ENCODE measurements at regions not wholly inside any gene's neighbourhood (a gene's known extent, or its start where the extent isn't known, plus 50 kb on each side); places are given as distances from the start of the nearest gene placed in this dataset.

- no peaks in the 10 kb centered on the region for H3K4me1 ChIP-seq (ENCODE audit: insufficient read depth, low read length)
- no peak overlapping the region for H3K4me2 ChIP-seq (ENCODE audit: insufficient read depth, low read length)
Observed at GRCh38 chr21:38909109-38909508, 103.4 kb downstream of the ETS2 start.

GRCh38 chr21:38908537-38908936, 102.8 kb downstream of the ETS2 start:
- Histone ChIP-seq H3K27me3 (ENCODE audit: insufficient read depth, low read length, poor library complexity) (no peaks in the 10 kb centered on the region), H4K20me1 (ENCODE audit: insufficient read depth, low read length) (no peaks in the 10 kb centered on the region), H3K36me3 (ENCODE audit: insufficient read depth, low read length) (no peaks in the 10 kb centered on the region), H3K9me3 (ENCODE audit: insufficient read depth, low read length, severe bottlenecking) (no peaks in the 10 kb centered on the region), H3K79me2 (ENCODE audit: insufficient read depth, low read length) (no peaks in the 10 kb centered on the region), H3K4me2 (ENCODE audit: insufficient read depth, low read length) (no peak overlapping the region), H3K9ac (ENCODE audit: low read depth, low read length) (no peak overlapping the region), H2AFZ (ENCODE audit: low read depth, low read length) (no peak overlapping the region), H3K4me3 (ENCODE audit: low read depth in 1 of 2, low read length in 2 of 2) (no peak overlapping the region), H3K27ac (ENCODE audit: low read length) (no peak overlapping the region), H3K4me1 (ENCODE audit: insufficient read depth, low read length) (no peaks in the 10 kb centered on the region)
- no peak for ATAC-seq (ENCODE audit: insufficient read depth, low read depth)
- TF ChIP-seq CTCF (IDR thresholded peaks at IDR 0.05; ENCODE audit: borderline replicate concordance, extremely low read depth, low read length, poor library complexity, severe bottlenecking), result no peak
- no peak for TF ChIP-seq EZH2 (IDR thresholded peaks at IDR 0.05; ENCODE audit: borderline replicate concordance, low read depth, low read length, severe bottlenecking)
- no peak for DNase-seq

More at GRCh38 chr21:38909109-38909508, 103.4 kb downstream of the ETS2 start:
- Histone ChIP-seq H3K79me2 (ENCODE audit: insufficient read depth, low read length) (no peaks in the 10 kb centered on the region), H2AFZ (ENCODE audit: low read depth, low read length) (no peak overlapping the region), H4K20me1 (ENCODE audit: insufficient read depth, low read length) (no peaks in the 10 kb centered on the region), H3K27ac (ENCODE audit: low read length) (no peak overlapping the region), H3K36me3 (ENCODE audit: insufficient read depth, low read length) (no peaks in the 10 kb centered on the region), H3K9ac (ENCODE audit: low read depth, low read length) (no peak overlapping the region), H3K4me3 (ENCODE audit: low read depth in 1 of 2, low read length in 2 of 2) (no peak overlapping the region), H3K9me3 (ENCODE audit: insufficient read depth, low read length, severe bottlenecking) (no peaks in the 10 kb centered on the region), H3K27me3 (ENCODE audit: insufficient read depth, low read length, poor library complexity) (no peaks in the 10 kb centered on the region)
- ATAC-seq (ENCODE audit: insufficient read depth, low read depth) (no peak), DNase-seq (no peak)
- TF ChIP-seq CTCF (IDR thresholded peaks at IDR 0.05; ENCODE audit: borderline replicate concordance, extremely low read depth, low read length, poor library complexity, severe bottlenecking), result no peak
- no peak for TF ChIP-seq EZH2 (IDR thresholded peaks at IDR 0.05; ENCODE audit: borderline replicate concordance, low read depth, low read length, severe bottlenecking)

- H3K4me1 ChIP-seq (ENCODE audit: insufficient read depth, low read length), result no peaks in the 10 kb centered on the region
- no peak overlapping the region for H3K27ac ChIP-seq (ENCODE audit: low read length)
Observed at GRCh38 chr21:38905752-38906151, 100.0 kb downstream of the ETS2 start.

More at GRCh38 chr21:38905752-38906151, 100.0 kb downstream of the ETS2 start:
- Histone ChIP-seq H3K27me3 (ENCODE audit: insufficient read depth, low read length, poor library complexity) (no peaks in the 10 kb centered on the region), H3K9me3 (ENCODE audit: insufficient read depth, low read length, severe bottlenecking) (no peaks in the 10 kb centered on the region), H3K36me3 (ENCODE audit: insufficient read depth, low read length) (no peaks in the 10 kb centered on the region), H3K4me3 (ENCODE audit: low read depth in 1 of 2, low read length in 2 of 2) (no peak overlapping the region), H2AFZ (ENCODE audit: low read depth, low read length) (no peak overlapping the region), H3K79me2 (ENCODE audit: insufficient read depth, low read length) (no peaks in the 10 kb centered on the region), H3K4me2 (ENCODE audit: insufficient read depth, low read length) (no peak overlapping the region), H3K9ac (ENCODE audit: low read depth, low read length) (no peak overlapping the region), H4K20me1 (ENCODE audit: insufficient read depth, low read length) (no peaks in the 10 kb centered on the region)
- TF ChIP-seq EZH2 (IDR thresholded peaks at IDR 0.05; ENCODE audit: borderline replicate concordance, low read depth, low read length, severe bottlenecking), result no peak
- no peak for TF ChIP-seq CTCF (IDR thresholded peaks at IDR 0.05; ENCODE audit: borderline replicate concordance, extremely low read depth, low read length, poor library complexity, severe bottlenecking)
- no peak for DNase-seq
- ATAC-seq (ENCODE audit: insufficient read depth, low read depth), result no peak
